ENCODE measurements at regions not wholly inside any gene's neighbourhood (a gene's known extent, or its start where the extent isn't known, plus 50 kb on each side); places are given as distances from the start of the nearest gene placed in this dataset.

- DNase-seq (ENCODE audit: low read depth, low spot score) (no peak), FAIRE-seq (no peak)
- no peak overlapping the region for H2AFZ ChIP-seq (ENCODE audit: control insufficient read depth, low read length)
- H3K27me3 ChIP-seq (ENCODE audit: control insufficient read depth, extremely low read depth, insufficient read depth, low read length): peaks cover 19% of the 10 kb centered on the region
- no peaks in the 10 kb centered on the region for H3K36me3 ChIP-seq (ENCODE audit: control insufficient read depth in 2 of 2, extremely low read depth in 1 of 2, insufficient read depth in 2 of 2, low read length in 2 of 2)
- H4K20me1 ChIP-seq (ENCODE audit: control insufficient read depth, extremely low read depth, insufficient read depth, low read length): no peaks in the 10 kb centered on the region
- H3K27ac ChIP-seq (ENCODE audit: control insufficient read depth, insufficient read depth, low read length): no peak overlapping the region
- dilution Hi-C loops (cut with MboI; ENCODE audit: extremely low pct_ligation_motif_present, low sequenced_read_pairs): no loop called here
- H3K4me1 ChIP-seq (ENCODE audit: control insufficient read depth, extremely low read depth, insufficient read depth, low read length): no peaks in the 10 kb centered on the region
- H3K9ac ChIP-seq (ENCODE audit: control insufficient read depth, extremely low read depth, insufficient read depth, low read length): no peak overlapping the region
- no peak overlapping the region for H3K4me3 ChIP-seq (ENCODE audit: control insufficient read depth in 2 of 3, extremely low read depth in 1 of 3, insufficient read depth in 2 of 3, low read depth in 1 of 3, low read length in 3 of 3)
- H3K4me2 ChIP-seq (ENCODE audit: control insufficient read depth, extremely low read depth, insufficient read depth, low read depth, low read length): no peak overlapping the region
- TF ChIP-seq EZH2 (IDR thresholded peaks at IDR 0.05; ENCODE audit: low read length): no peak
- no peak for TF ChIP-seq CTCF (optimal IDR thresholded peaks at IDR 0.05 in 1 of 3, IDR thresholded peaks at IDR 0.05 in 1 of 3, conservative IDR thresholded peaks at IDR 0.05 in 1 of 3; ENCODE audit: extremely low read depth in 1 of 3, insufficient read depth in 2 of 3, low read length in 3 of 3)
- peaks cover 6% of the 10 kb centered on the region for H3K9me3 ChIP-seq (ENCODE audit: control insufficient read depth, low read depth, low read length)
- no peaks in the 10 kb centered on the region for H3K79me2 ChIP-seq (ENCODE audit: control insufficient read depth, insufficient read depth, low read length)
- no peaks in the 10 kb centered on the region for H3K9me1 ChIP-seq (ENCODE audit: control insufficient read depth, extremely low read depth, insufficient read depth, low read length)
Observed at GRCh38 chr2:128474962-128475361, 156.3 kb upstream of the HS6ST1 start.

- no peaks in the 10 kb centered on the region for H3K9me1 ChIP-seq (ENCODE audit: control insufficient read depth, extremely low read depth, insufficient read depth, low read length)
- no peaks in the 10 kb centered on the region for H3K79me2 ChIP-seq (ENCODE audit: control insufficient read depth, insufficient read depth, low read length)
- dilution Hi-C loops (cut with MboI; ENCODE audit: extremely low pct_ligation_motif_present, low sequenced_read_pairs): no loop called here
- H2AFZ ChIP-seq (ENCODE audit: control insufficient read depth, low read length): no peak overlapping the region
- H3K9me3 ChIP-seq (ENCODE audit: control insufficient read depth, low read depth, low read length): peaks cover 2% of the 10 kb centered on the region
- H3K27me3 ChIP-seq (ENCODE audit: control insufficient read depth, extremely low read depth, insufficient read depth, low read length): peaks cover 19% of the 10 kb centered on the region
- DNase-seq (ENCODE audit: low read depth, low spot score) (no peak), FAIRE-seq (no peak)
- no peaks in the 10 kb centered on the region for H3K36me3 ChIP-seq (ENCODE audit: control insufficient read depth in 2 of 2, extremely low read depth in 1 of 2, insufficient read depth in 2 of 2, low read length in 2 of 2)
- H3K27ac ChIP-seq (ENCODE audit: control insufficient read depth, insufficient read depth, low read length): no peak overlapping the region
- no peaks in the 10 kb centered on the region for H3K4me1 ChIP-seq (ENCODE audit: control insufficient read depth, extremely low read depth, insufficient read depth, low read length)
- TF ChIP-seq EZH2 (IDR thresholded peaks at IDR 0.05; ENCODE audit: low read length) (no peak), CTCF (optimal IDR thresholded peaks at IDR 0.05 in 1 of 3, IDR thresholded peaks at IDR 0.05 in 1 of 3, conservative IDR thresholded peaks at IDR 0.05 in 1 of 3; ENCODE audit: extremely low read depth in 1 of 3, insufficient read depth in 2 of 3, low read length in 3 of 3) (no peak)
- H3K9ac ChIP-seq (ENCODE audit: control insufficient read depth, extremely low read depth, insufficient read depth, low read length): no peak overlapping the region
- no peak overlapping the region for H3K4me3 ChIP-seq (ENCODE audit: control insufficient read depth in 2 of 3, extremely low read depth in 1 of 3, insufficient read depth in 2 of 3, low read depth in 1 of 3, low read length in 3 of 3)
- no peak overlapping the region for H3K4me2 ChIP-seq (ENCODE audit: control insufficient read depth, extremely low read depth, insufficient read depth, low read depth, low read length)
- no peaks in the 10 kb centered on the region for H4K20me1 ChIP-seq (ENCODE audit: control insufficient read depth, extremely low read depth, insufficient read depth, low read length)
Observed at GRCh38 chr2:128475427-128476211, 157.0 kb upstream of the HS6ST1 start.
